Gastroesophageal sphincter (tissue), 4 donors: ENCODE measurements at regions not wholly inside any gene's neighbourhood (a gene's known extent, or its start where the extent isn't known, plus 50 kb on each side); places are given as distances from the start of the nearest gene placed in this dataset.
A peak's percentile ranks its signal among the peaks of the same experiment; 100 is the strongest.

ENCODE experiments used
- ATAC-seq: fragments of 150-250 bp; one replicate; pipeline ENCODE4 v1.9.1; 2016; ENCODE audit warnings: mild to moderate bottlenecking, moderate library complexity
- H3K27ac ChIP-seq, 4 donors: fragments of 200-600 bp; sonication (generic) in 3 of 4; 1 replicate in 3 of 4; 2 replicates in 1 of 4; pipeline ENCODE4 v1.5.1; 2016 to 2019
- H3K27me3 ChIP-seq: fragments of 200-600 bp; sonication (generic); one replicate; pipeline ENCODE4 v1.5.1; 2019
- H3K36me3 ChIP-seq, 2 donors: fragments of 200-600 bp; sonication (generic); one replicate each; pipeline ENCODE4 v1.5.1; 2019; ENCODE audit warnings: control low read depth in 1 of 2
- H3K4me1 ChIP-seq, 3 donors: fragments of 200-600 bp; sonication (generic); 1 replicate in 2 of 3; 2 replicates in 1 of 3; pipeline ENCODE4 v1.5.1; 2016 to 2019; ENCODE audit warnings: control low read depth in 2 of 3
- H3K4me3 ChIP-seq, 2 donors: fragments of 200-600 bp; sonication (generic); one replicate each; pipeline ENCODE4 v1.5.1; 2019; ENCODE audit warnings: mild to moderate bottlenecking in 1 of 2, moderate library complexity in 1 of 2
- H3K9me3 ChIP-seq, 3 donors: fragments of 200-600 bp; sonication (generic); one replicate each; pipeline ENCODE4 v1.5.1; 2017 to 2019; ENCODE audit warnings: control low read depth in 2 of 3
- CTCF ChIP-seq, 4 experiments: fragments of 200-600 bp in 2 of 4; fragments of 450-650 bp in 2 of 4; sonication (generic) in 1 of 4; IDR thresholded peaks; one replicate each; pipeline ENCODE4 v1.5.1; 2017 to 2019; ENCODE audit warnings: antibody characterized with exemption in 4 of 4, mild to moderate bottlenecking in 2 of 4, moderate library complexity in 2 of 4
- EP300 ChIP-seq: sonication (generic); formaldehyde crosslinking; IDR thresholded peaks from one replicate; pipeline ENCODE4 v1.6.1; 2017; ENCODE audit warnings: antibody characterized with exemption, mild to moderate bottlenecking
- POLR2A ChIP-seq, 2 donors: fragments of 450-650 bp; IDR thresholded peaks; one replicate each; pipeline ENCODE4 v1.6.1; 2017; ENCODE audit warnings: antibody characterized with exemption in 2 of 2, mild to moderate bottlenecking in 2 of 2, moderate library complexity in 1 of 2
- POLR2AphosphoS5 ChIP-seq: sonication (generic); formaldehyde crosslinking; IDR thresholded peaks from one replicate; pipeline ENCODE4 v1.6.1; 2017; ENCODE audit warnings: antibody characterized with exemption
- WGBS, 2 donors: methylation state at CpG; one replicate each; pipeline ENCODE4 v1.1.5; 2018; ENCODE audit warnings: low coverage in 1 of 2; 5-methylcytosine and 5-hydroxymethylcytosine counted together

DNA sequence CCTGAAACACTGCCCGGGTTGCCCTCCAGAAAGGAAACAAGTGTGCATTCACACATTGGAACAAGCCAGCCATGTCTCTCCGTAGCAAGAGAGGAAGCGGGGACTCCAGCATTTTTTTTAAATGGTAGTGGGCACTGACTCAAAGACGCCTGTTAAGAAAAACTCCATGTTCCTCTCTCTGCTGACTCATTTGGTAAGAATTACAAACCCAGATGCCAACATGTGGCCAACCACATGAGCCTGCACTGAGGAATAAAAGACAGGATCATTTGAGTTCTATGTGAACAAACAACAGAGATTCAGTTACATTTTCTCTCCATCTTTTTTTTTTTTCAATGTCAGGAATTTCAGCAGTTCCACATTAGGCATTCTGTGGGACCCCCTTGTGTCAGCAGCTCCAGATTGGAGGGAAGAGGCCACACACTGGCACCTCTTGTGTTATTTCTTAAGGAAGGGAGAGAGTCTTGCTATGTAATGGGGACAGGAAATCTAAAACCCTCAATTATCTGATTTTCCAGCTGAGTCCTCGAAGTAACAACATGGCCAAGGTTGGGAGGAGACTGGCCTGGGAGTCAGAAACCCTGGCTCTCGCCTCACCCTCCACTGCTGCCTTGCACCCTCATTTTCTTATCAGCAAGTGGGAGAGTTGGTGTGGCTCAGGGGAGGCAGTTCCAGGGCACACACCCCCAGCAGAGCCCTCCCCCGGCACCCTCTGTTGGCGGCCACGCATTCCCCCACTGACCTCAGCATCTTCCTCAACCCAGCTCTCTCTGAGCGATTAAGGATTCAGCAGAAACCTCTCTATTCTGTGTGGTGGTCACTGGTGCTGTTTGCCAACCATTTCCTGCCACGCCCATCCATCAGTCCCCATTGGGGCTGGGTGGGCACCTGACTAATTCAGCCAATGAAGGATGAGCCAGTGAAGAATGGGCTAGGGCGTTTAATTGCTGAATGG is 173.0 kb downstream of the FOXL1 start:
- H3K4me1 ChIP-seq, result peaks cover 0 to 8% (median 0%) of the 10 kb centered on the region in 3 donors
- no peaks in the 10 kb centered on the region for H3K36me3 ChIP-seq
- peak overlapping the region in 1 of 4 donors; percentile 31 for H3K27ac ChIP-seq
- WGBS, 2 donors, result 44 to 65% methylated on average over 4 to 6 of the region's 12 CpGs
- ATAC-seq, result no peak
- peak; percentile 47 for TF ChIP-seq POLR2AphosphoS5
- TF ChIP-seq EP300, result no peak
- TF ChIP-seq CTCF (IDR thresholded peaks at IDR 0.05), result no peak
- TF ChIP-seq POLR2A (IDR thresholded peaks at IDR 0.05), result no peak
- peaks cover 31% of the 10 kb centered on the region for H3K27me3 ChIP-seq
- no peaks in the 10 kb centered on the region for H3K9me3 ChIP-seq
- H3K4me3 ChIP-seq, result no peak overlapping the region

- ATAC-seq, result no peak
- Histone ChIP-seq H3K4me1 (peaks cover 0 to 8% (median 0%) of the 10 kb centered on the region in 3 donors), H3K36me3 (no peaks in the 10 kb centered on the region), H3K9me3 (no peaks in the 10 kb centered on the region), H3K27ac (no peak overlapping the region), H3K4me3 (no peak overlapping the region), H3K27me3 (peaks cover 42% of the 10 kb centered on the region)
- 81 to 100% methylated on average over 1 to 7 of the region's 25 CpGs for WGBS, 2 donors
- TF ChIP-seq POLR2AphosphoS5 (no peak), CTCF (IDR thresholded peaks at IDR 0.05) (no peak), POLR2A (IDR thresholded peaks at IDR 0.05) (no peak), EP300 (no peak)
Observed at GRCh38 chr16:86752582-86753175, 174.3 kb downstream of the FOXL1 start.

DNA sequence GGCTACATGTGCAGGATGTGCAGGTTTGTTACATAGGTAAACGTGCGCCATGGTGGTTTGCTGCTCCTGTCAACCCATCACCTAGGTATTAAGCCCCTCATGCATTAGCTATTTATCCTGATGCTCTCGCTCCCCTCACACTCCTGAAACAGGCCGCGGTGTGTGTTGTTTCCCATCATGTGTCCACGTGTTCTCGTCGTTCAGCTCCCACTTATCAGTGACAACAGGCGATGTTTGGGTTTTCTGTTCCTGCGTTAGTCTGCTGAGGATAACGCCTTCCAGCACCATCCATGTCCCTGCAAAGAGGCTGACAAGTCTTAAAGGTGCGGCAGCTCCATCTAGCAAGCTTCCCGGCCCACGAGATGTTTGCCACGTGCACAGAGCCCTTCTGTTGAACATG is 175.1 kb downstream of the FOXL1 start:
- Histone ChIP-seq H3K27me3 (peaks cover 47% of the 10 kb centered on the region), H3K27ac (no peak overlapping the region), H3K9me3 (no peaks in the 10 kb centered on the region), H3K36me3 (no peaks in the 10 kb centered on the region), H3K4me3 (no peak overlapping the region), H3K4me1 (peaks cover 0 to 8% (median 0%) of the 10 kb centered on the region in 3 donors)
- no peak for ATAC-seq
- 48 to 62% methylated on average over 4 to 8 of the region's 15 CpGs for WGBS, 2 donors
- no peak for TF ChIP-seq POLR2AphosphoS5
- no peak for TF ChIP-seq CTCF (IDR thresholded peaks at IDR 0.05)
- no peak for TF ChIP-seq POLR2A (IDR thresholded peaks at IDR 0.05)

GRCh38 chr16:86755571-86756006 is 177.2 kb downstream of the FOXL1 start:
- no peak overlapping the region for H3K4me3 ChIP-seq
- TF ChIP-seq POLR2AphosphoS5 (no peak), CTCF (IDR thresholded peaks at IDR 0.05) (no peak), POLR2A (IDR thresholded peaks at IDR 0.05) (no peak), EP300 (no peak)
- H3K27me3 ChIP-seq, result peaks cover 61% of the 10 kb centered on the region
- H3K36me3 ChIP-seq, result no peaks in the 10 kb centered on the region
- WGBS, 2 donors, result 58 to 81% methylated on average over 3 to 5 of the region's 13 CpGs
- no peak overlapping the region for H3K27ac ChIP-seq
- H3K9me3 ChIP-seq, result no peaks in the 10 kb centered on the region
- no peak for ATAC-seq
- peaks cover 0 to 8% (median 0%) of the 10 kb centered on the region in 3 donors for H3K4me1 ChIP-seq
